Panc1 (cell line): ENCODE measurements at regions not wholly inside any gene's neighbourhood (a gene's known extent, or its start where the extent isn't known, plus 50 kb on each side); places are given as distances from the start of the nearest gene placed in this dataset.

Experiments used
- ATAC-seq: fragments of 200-7000 bp; cut with Tn5 transposase; 2 replicates; pipeline ENCODE4 v1.9.1; 2020; ENCODE audit warnings: mild to moderate bottlenecking, moderate library complexity
- BruUV-seq: library from RNA; stranded (reverse); fragments of 400-500 nt; replicated peaks from 2 replicates; lab custom pipeline; 2021; lab: Mats Ljungman, UMichigan
- CTCF ChIA-PET: fragments of 300-600 bp; sonication (Branson Sonifier 250); formaldehyde crosslinking; loops from one replicate; lab custom pipeline; 2022; ENCODE audit warnings: antibody characterized with exemption; lab: Charles Lee
- POLR2A ChIA-PET: fragments of 300-600 bp; sonication (Branson Sonifier 250); formaldehyde crosslinking; loops from one replicate; lab custom pipeline; 2022; ENCODE audit warnings: antibody characterized with exemption; lab: Charles Lee
- DNase-seq: peaks from one replicate; pipeline ENCODE4 v3.0.0-alpha.2; 2010; ENCODE audit warnings: low read depth, low spot score
- H3K27ac ChIP-seq: 2 replicates; pipeline ENCODE4 v1.5.1; 2011; ENCODE audit warnings: mild to moderate bottlenecking, low read length, inconsistent platforms
- H3K27me3 ChIP-seq: fragments of 200-500 bp; sonication (Bioruptor generic); 2 replicates; pipeline ENCODE4 v1.6.0; 2014; ENCODE audit warnings: low read length, inconsistent platforms; ENCODE audit not compliant: control insufficient read depth, insufficient read depth
- H3K36me3 ChIP-seq: fragments of 200-500 bp; sonication (Bioruptor generic); 2 replicates; pipeline ENCODE4 v1.5.1; 2014; ENCODE audit warnings: inconsistent platforms, mild to moderate bottlenecking, low read length, moderate library complexity; ENCODE audit not compliant: control insufficient read depth, insufficient read depth
- H3K4me1 ChIP-seq: 2 replicates; pipeline ENCODE4 v1.5.1; 2011; ENCODE audit warnings: inconsistent platforms, mild to moderate bottlenecking, low read length, moderate library complexity; ENCODE audit not compliant: control insufficient read depth, insufficient read depth
- H3K4me3 ChIP-seq, 2 experiments: 2 replicates each; pipeline ENCODE4 v1.5.1; 2011 to 2012; ENCODE audit warnings: low read depth in 2 of 2, low read length in 2 of 2, mild to moderate bottlenecking in 2 of 2, inconsistent platforms in 1 of 2, moderate library complexity in 1 of 2
- H3K9me3 ChIP-seq: fragments of 200-500 bp; sonication (Bioruptor generic); 2 replicates; pipeline ENCODE4 v1.5.1; 2014; ENCODE audit warnings: low read depth, mild to moderate bottlenecking, inconsistent platforms, low read length, moderate library complexity; ENCODE audit not compliant: control insufficient read depth, insufficient read depth
- CTCF ChIP-seq: fragments of 450-650 bp; IDR thresholded peaks from 2 replicates; pipeline ENCODE4 v1.5.1; 2017; ENCODE audit warnings: mild to moderate bottlenecking
- POLR2AphosphoS5 ChIP-seq: IDR thresholded peaks from 2 replicates; pipeline ENCODE4 v1.6.1; 2012; ENCODE audit warnings: mild to moderate bottlenecking, low read depth, low read length, moderate library complexity
- SIN3A ChIP-seq: IDR thresholded peaks from 2 replicates; pipeline ENCODE4 v1.6.1; 2012; ENCODE audit warnings: low read depth, mild to moderate bottlenecking, low read length, moderate library complexity, borderline replicate concordance; ENCODE audit not compliant: insufficient read depth
- TCF7L2 ChIP-seq: IDR thresholded peaks from 2 replicates; pipeline ENCODE4 v1.6.1; 2011; ENCODE audit warnings: mild to moderate bottlenecking, low read depth, low read length, inconsistent platforms
- in situ Hi-C: cut with HindIII; loops from 2 replicates; pipeline ENCODE4 v1.10.0; 2016; ENCODE audit warnings: low sequenced_read_pairs, low pct_unique_long_range_greater_than_20kb
- intact Hi-C: fragments of 100-400 bp; cut with micrococcal nuclease; formaldehyde crosslinking; loops from one replicate; pipeline ENCODE4 v1.10.0; 2022; ENCODE audit not compliant: unreplicated experiment
- TF ChIP-seq, protein P1 (sequence below), 2 experiments: IDR thresholded peaks; 2 replicates each; pipeline ENCODE4 v1.6.1; 2011 to 2012; ENCODE audit warnings: low read depth in 2 of 2, control low read depth in 1 of 2, low read length in 1 of 2, mild to moderate bottlenecking in 1 of 2, moderate library complexity in 1 of 2; ENCODE audit not compliant: insufficient read depth in 1 of 2

DNA sequence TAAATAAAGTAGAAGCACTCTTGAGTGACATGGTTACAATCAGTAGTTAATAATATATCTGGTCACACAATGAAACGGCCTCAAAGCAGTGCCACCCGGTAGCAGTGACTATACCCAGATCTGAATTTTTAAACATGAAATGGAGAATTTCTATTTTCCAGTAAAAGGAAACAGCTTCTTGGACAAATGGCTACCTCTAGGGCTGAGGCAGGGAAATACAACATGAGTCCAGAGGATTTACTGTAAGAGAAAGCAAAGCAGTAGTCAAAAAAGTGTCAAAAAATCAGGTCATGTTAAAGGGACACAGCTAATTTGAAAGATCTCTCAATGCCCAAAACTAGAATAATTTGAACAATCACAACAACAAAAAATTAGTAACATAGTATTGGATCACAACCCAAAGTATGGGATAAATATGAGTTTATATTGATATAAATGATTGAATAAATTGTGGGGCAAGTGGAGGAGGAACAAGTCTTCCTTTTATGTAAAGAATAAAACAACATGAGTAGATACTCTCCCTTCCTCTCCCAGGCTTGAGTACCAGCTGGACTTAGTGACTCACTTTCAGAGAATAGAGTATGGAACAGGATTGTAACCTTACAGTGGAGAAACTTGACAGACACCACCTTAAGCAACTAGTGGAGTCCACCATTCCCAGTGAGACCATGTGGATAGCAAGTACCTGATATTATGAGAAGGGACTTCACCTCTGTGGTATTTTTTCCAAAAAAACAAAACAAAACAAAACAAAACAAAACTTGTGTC lies 180.8 kb downstream of the MBD2 start:
- no peaks in the 10 kb centered on the region for H3K27me3 ChIP-seq
- POLR2A ChIA-PET: no interaction called here
- in situ Hi-C loops (no loop called here), intact Hi-C loops (no loop called here)
- TF ChIP-seq TCF7L2 (no peak), POLR2AphosphoS5 (no peak), SIN3A (no peak), CTCF (no peak)
- TF ChIP-seq, protein P1, sequence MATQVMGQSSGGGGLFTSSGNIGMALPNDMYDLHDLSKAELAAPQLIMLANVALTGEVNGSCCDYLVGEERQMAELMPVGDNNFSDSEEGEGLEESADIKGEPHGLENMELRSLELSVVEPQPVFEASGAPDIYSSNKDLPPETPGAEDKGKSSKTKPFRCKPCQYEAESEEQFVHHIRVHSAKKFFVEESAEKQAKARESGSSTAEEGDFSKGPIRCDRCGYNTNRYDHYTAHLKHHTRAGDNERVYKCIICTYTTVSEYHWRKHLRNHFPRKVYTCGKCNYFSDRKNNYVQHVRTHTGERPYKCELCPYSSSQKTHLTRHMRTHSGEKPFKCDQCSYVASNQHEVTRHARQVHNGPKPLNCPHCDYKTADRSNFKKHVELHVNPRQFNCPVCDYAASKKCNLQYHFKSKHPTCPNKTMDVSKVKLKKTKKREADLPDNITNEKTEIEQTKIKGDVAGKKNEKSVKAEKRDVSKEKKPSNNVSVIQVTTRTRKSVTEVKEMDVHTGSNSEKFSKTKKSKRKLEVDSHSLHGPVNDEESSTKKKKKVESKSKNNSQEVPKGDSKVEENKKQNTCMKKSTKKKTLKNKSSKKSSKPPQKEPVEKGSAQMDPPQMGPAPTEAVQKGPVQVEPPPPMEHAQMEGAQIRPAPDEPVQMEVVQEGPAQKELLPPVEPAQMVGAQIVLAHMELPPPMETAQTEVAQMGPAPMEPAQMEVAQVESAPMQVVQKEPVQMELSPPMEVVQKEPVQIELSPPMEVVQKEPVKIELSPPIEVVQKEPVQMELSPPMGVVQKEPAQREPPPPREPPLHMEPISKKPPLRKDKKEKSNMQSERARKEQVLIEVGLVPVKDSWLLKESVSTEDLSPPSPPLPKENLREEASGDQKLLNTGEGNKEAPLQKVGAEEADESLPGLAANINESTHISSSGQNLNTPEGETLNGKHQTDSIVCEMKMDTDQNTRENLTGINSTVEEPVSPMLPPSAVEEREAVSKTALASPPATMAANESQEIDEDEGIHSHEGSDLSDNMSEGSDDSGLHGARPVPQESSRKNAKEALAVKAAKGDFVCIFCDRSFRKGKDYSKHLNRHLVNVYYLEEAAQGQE (IDR thresholded peaks at IDR 0.05; ENCODE audit: insufficient read depth in 1 of 2, low read depth in 2 of 2, low read length in 1 of 2): no peak
- no peak for ATAC-seq
- H3K4me1 ChIP-seq: no peaks in the 10 kb centered on the region
- no peak overlapping the region for H3K27ac ChIP-seq
- H3K36me3 ChIP-seq: no peaks in the 10 kb centered on the region
- CTCF ChIA-PET: no interaction called here
- no TSS peak for BruUV-seq
- H3K4me3 ChIP-seq: no peak overlapping the region
- no peak for DNase-seq
- no peaks in the 10 kb centered on the region for H3K9me3 ChIP-seq

DNA sequence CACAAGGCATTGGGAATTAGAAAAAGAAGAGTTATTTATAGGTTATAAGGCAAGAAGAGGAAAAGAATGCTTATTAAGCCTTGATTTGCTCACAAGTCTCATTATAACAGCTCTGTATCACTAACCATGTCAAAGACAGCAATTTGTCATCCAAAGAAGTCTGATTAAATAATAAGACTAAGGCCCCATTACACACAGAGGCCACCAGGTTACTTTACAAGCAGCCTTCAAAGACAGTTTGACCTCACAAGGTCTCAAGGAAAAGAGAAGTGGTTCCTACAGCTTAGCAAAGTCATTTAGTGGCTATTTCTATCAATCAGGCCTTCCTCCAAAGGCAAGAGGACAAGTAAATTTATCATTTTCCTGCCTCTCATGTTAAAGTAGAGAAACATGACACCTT lies 188.5 kb downstream of the MBD2 start:
- intact Hi-C loops (no loop called here), in situ Hi-C loops (no loop called here)
- TF ChIP-seq TCF7L2: no peak
- no peak for TF ChIP-seq POLR2AphosphoS5
- TF ChIP-seq, protein P1 (IDR thresholded peaks at IDR 0.05; ENCODE audit: insufficient read depth in 1 of 2, low read depth in 2 of 2, low read length in 1 of 2): no peak
- TF ChIP-seq SIN3A: no peak
- no peak for TF ChIP-seq CTCF
- ChIA-PET POLR2A (no interaction called here), CTCF (no interaction called here)
- DNase-seq (no peak), ATAC-seq (no peak)
- Histone ChIP-seq H3K27ac (no peak overlapping the region), H3K27me3 (no peaks in the 10 kb centered on the region), H3K4me3 (no peak overlapping the region), H3K9me3 (no peaks in the 10 kb centered on the region), H3K36me3 (no peaks in the 10 kb centered on the region), H3K4me1 (no peaks in the 10 kb centered on the region)
- no TSS peak for BruUV-seq
